WTC11 (cell line): ENCODE measurements at regions not wholly inside any gene's neighbourhood (a gene's known extent, or its start where the extent isn't known, plus 50 kb on each side); places are given as distances from the start of the nearest gene placed in this dataset.

Experiments
- ATAC-seq: fragments of 200-7000 bp; cut with Tn5 transposase; 2 replicates; pipeline ENCODE4 v1.10.0; 2021; ENCODE audit warnings: mild to moderate bottlenecking, moderate library complexity
- CTCF ChIA-PET: fragments of 300-600 bp; sonication (Branson Sonifier 250); formaldehyde crosslinking; loops from one replicate; lab custom pipeline; 2021; ENCODE audit warnings: antibody characterized with exemption; lab: Charles Lee
- POLR2A ChIA-PET: fragments of 350-600 bp; sonication (Branson Sonifier 250); formaldehyde crosslinking; loops from one replicate; lab custom pipeline; 2021; ENCODE audit warnings: antibody characterized with exemption; lab: Charles Lee
- DNase-seq: peaks from one replicate; pipeline ENCODE4 v3.0.0; 2021; ENCODE audit warnings: low spot score
- H3K27ac Mint-ChIP-seq: 2 replicates; pipeline ENCODE4 v1.8.0; 2021; ENCODE audit warnings: mixed read lengths
- H3K27me3 Mint-ChIP-seq: 2 replicates; pipeline ENCODE4 v1.8.0; 2021; ENCODE audit warnings: low read depth, mild to moderate bottlenecking, moderate library complexity, mixed read lengths
- H3K36me3 Mint-ChIP-seq: 2 replicates; pipeline ENCODE4 v1.8.0; 2021; ENCODE audit warnings: mixed read lengths
- H3K4me1 Mint-ChIP-seq: 2 replicates; pipeline ENCODE4 v1.8.0; 2022; ENCODE audit warnings: mixed read lengths
- H3K4me3 Mint-ChIP-seq: 2 replicates; pipeline ENCODE4 v1.8.0; 2021; ENCODE audit warnings: mild to moderate bottlenecking, moderate library complexity, mixed read lengths
- H3K9me3 Mint-ChIP-seq: 2 replicates; pipeline ENCODE4 v1.8.0; 2021; ENCODE audit warnings: mixed read lengths
- EMX1 ChIP-seq: fragments of 250-450 bp; sonication (Bioruptor Pico); IDR thresholded peaks from 2 replicates; pipeline ENCODE4 v1.8.0; 2021; ENCODE audit warnings: mild to moderate bottlenecking
- GABPB1 ChIP-seq: sonication (generic); formaldehyde crosslinking; IDR thresholded peaks from 2 replicates; pipeline ENCODE4 v1.8.1; 2023; ENCODE audit warnings: mild to moderate bottlenecking, missing genetic modification reagents
- JUN ChIP-seq: sonication (generic); formaldehyde crosslinking; IDR thresholded peaks from 2 replicates; pipeline ENCODE4 v1.8.0; 2023; ENCODE audit warnings: mild to moderate bottlenecking, missing genetic modification reagents
- KAT7 ChIP-seq: sonication (generic); formaldehyde crosslinking; IDR thresholded peaks from 2 replicates; pipeline ENCODE4 v1.8.1; 2023; ENCODE audit warnings: missing genetic modification reagents, mild to moderate bottlenecking, borderline replicate concordance
- MXD4 ChIP-seq: fragments of 250-450 bp; sonication (Bioruptor Pico); IDR thresholded peaks from 2 replicates; pipeline ENCODE4 v1.8.0; 2021; ENCODE audit warnings: mild to moderate bottlenecking, moderate library complexity, borderline replicate concordance
- NFATC4 ChIP-seq: fragments of 250-450 bp; sonication (Bioruptor Pico); IDR thresholded peaks from 2 replicates; pipeline ENCODE4 v1.9.0; 2021; ENCODE audit warnings: mild to moderate bottlenecking
- SMAD3 ChIP-seq: sonication (generic); formaldehyde crosslinking; IDR thresholded peaks from 2 replicates; pipeline ENCODE4 v1.8.0; 2022; ENCODE audit warnings: missing genetic modification reagents, mild to moderate bottlenecking, borderline replicate concordance
- TP53 ChIP-seq: sonication (generic); formaldehyde crosslinking; IDR thresholded peaks from 2 replicates; pipeline ENCODE4 v1.8.1; 2023; ENCODE audit warnings: mild to moderate bottlenecking, missing genetic modification reagents
- ZBTB21 ChIP-seq: sonication (generic); formaldehyde crosslinking; IDR thresholded peaks from 2 replicates; pipeline ENCODE4 v1.8.1; 2023; ENCODE audit warnings: mild to moderate bottlenecking, missing genetic modification reagents, borderline replicate concordance
- ZNF138 ChIP-seq: sonication (generic); formaldehyde crosslinking; conservative IDR thresholded peaks from 2 replicates; pipeline ENCODE4 v1.8.1; 2022; ENCODE audit warnings: mild to moderate bottlenecking, moderate library complexity, missing genetic modification reagents
- ZNF232 ChIP-seq: sonication (generic); formaldehyde crosslinking; IDR thresholded peaks from 2 replicates; pipeline ENCODE4 v1.8.0; 2022; ENCODE audit warnings: mild to moderate bottlenecking, missing genetic modification reagents
- TF ChIP-seq, protein P1 (sequence below): sonication (generic); formaldehyde crosslinking; IDR thresholded peaks from 2 replicates; pipeline ENCODE4 v1.8.1; 2022; ENCODE audit warnings: mild to moderate bottlenecking, moderate library complexity, missing genetic modification reagents
- TF ChIP-seq, protein P2 (sequence below): fragments of 200-600 bp; IDR thresholded peaks from 2 replicates; pipeline ENCODE4 v1.8.0; 2022; ENCODE audit warnings: antibody characterized with exemption
- TF ChIP-seq, protein P3 (sequence below): sonication (generic); formaldehyde crosslinking; IDR thresholded peaks from 2 replicates; pipeline ENCODE4 v1.8.0; 2023; ENCODE audit warnings: missing genetic modification reagents, mild to moderate bottlenecking, borderline replicate concordance
- TF ChIP-seq, protein P4 (sequence below): sonication (generic); formaldehyde crosslinking; IDR thresholded peaks from 2 replicates; pipeline ENCODE4 v1.8.1; 2022; ENCODE audit warnings: low read depth, mild to moderate bottlenecking, moderate library complexity, missing genetic modification reagents, borderline replicate concordance
- TF ChIP-seq, protein P5 (sequence below): sonication (generic); formaldehyde crosslinking; conservative IDR thresholded peaks from 2 replicates; pipeline ENCODE4 v1.8.1; 2023; ENCODE audit warnings: mild to moderate bottlenecking, low read depth, missing genetic modification reagents, moderate library complexity
- TF ChIP-seq, protein P6 (sequence below): sonication (generic); formaldehyde crosslinking; conservative IDR thresholded peaks from 2 replicates; pipeline ENCODE4 v1.8.1; 2022; ENCODE audit warnings: mild to moderate bottlenecking, missing genetic modification reagents
- TF ChIP-seq, protein P7 (sequence below): sonication (generic); formaldehyde crosslinking; IDR thresholded peaks from 2 replicates; pipeline ENCODE4 v1.8.0; 2022; ENCODE audit warnings: mild to moderate bottlenecking, missing genetic modification reagents
- TF ChIP-seq, protein P8 (sequence below): sonication (generic); formaldehyde crosslinking; IDR thresholded peaks from 2 replicates; pipeline ENCODE4 v1.8.1; 2022; ENCODE audit warnings: mild to moderate bottlenecking, missing genetic modification reagents, moderate library complexity, borderline replicate concordance

DNA sequence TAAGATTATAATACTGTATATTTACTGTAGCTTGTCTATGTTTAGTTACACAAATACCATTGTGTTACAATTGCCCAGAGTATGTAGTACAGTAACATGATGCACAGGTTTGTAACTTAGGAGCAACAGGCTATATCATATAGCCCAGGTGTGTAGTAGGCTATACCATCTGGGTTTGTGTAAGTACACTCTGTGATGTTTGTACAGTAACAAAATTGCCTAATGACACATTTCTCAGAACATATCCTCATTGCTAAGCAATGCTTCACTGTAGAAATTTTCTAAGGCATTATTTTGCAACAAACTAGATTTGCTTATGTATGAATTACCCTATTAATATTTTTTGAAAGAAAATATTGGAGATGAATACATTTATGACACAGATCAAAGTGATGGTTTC is 1390.9 kb downstream of the C4orf33 start (continued):
- TF ChIP-seq, protein P1, sequence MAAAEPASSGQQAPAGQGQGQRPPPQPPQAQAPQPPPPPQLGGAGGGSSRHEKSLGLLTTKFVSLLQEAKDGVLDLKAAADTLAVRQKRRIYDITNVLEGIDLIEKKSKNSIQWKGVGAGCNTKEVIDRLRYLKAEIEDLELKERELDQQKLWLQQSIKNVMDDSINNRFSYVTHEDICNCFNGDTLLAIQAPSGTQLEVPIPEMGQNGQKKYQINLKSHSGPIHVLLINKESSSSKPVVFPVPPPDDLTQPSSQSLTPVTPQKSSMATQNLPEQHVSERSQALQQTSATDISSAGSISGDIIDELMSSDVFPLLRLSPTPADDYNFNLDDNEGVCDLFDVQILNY = no peak
- TF ChIP-seq, protein P2, sequence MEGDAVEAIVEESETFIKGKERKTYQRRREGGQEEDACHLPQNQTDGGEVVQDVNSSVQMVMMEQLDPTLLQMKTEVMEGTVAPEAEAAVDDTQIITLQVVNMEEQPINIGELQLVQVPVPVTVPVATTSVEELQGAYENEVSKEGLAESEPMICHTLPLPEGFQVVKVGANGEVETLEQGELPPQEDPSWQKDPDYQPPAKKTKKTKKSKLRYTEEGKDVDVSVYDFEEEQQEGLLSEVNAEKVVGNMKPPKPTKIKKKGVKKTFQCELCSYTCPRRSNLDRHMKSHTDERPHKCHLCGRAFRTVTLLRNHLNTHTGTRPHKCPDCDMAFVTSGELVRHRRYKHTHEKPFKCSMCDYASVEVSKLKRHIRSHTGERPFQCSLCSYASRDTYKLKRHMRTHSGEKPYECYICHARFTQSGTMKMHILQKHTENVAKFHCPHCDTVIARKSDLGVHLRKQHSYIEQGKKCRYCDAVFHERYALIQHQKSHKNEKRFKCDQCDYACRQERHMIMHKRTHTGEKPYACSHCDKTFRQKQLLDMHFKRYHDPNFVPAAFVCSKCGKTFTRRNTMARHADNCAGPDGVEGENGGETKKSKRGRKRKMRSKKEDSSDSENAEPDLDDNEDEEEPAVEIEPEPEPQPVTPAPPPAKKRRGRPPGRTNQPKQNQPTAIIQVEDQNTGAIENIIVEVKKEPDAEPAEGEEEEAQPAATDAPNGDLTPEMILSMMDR = no peak
- no peak for TF ChIP-seq SMAD3 (CRISPR knock-in tag)
- TF ChIP-seq, protein P3, sequence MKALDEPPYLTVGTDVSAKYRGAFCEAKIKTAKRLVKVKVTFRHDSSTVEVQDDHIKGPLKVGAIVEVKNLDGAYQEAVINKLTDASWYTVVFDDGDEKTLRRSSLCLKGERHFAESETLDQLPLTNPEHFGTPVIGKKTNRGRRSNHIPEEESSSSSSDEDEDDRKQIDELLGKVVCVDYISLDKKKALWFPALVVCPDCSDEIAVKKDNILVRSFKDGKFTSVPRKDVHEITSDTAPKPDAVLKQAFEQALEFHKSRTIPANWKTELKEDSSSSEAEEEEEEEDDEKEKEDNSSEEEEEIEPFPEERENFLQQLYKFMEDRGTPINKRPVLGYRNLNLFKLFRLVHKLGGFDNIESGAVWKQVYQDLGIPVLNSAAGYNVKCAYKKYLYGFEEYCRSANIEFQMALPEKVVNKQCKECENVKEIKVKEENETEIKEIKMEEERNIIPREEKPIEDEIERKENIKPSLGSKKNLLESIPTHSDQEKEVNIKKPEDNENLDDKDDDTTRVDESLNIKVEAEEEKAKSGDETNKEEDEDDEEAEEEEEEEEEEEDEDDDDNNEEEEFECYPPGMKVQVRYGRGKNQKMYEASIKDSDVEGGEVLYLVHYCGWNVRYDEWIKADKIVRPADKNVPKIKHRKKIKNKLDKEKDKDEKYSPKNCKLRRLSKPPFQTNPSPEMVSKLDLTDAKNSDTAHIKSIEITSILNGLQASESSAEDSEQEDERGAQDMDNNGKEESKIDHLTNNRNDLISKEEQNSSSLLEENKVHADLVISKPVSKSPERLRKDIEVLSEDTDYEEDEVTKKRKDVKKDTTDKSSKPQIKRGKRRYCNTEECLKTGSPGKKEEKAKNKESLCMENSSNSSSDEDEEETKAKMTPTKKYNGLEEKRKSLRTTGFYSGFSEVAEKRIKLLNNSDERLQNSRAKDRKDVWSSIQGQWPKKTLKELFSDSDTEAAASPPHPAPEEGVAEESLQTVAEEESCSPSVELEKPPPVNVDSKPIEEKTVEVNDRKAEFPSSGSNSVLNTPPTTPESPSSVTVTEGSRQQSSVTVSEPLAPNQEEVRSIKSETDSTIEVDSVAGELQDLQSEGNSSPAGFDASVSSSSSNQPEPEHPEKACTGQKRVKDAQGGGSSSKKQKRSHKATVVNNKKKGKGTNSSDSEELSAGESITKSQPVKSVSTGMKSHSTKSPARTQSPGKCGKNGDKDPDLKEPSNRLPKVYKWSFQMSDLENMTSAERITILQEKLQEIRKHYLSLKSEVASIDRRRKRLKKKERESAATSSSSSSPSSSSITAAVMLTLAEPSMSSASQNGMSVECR = no peak

DNA sequence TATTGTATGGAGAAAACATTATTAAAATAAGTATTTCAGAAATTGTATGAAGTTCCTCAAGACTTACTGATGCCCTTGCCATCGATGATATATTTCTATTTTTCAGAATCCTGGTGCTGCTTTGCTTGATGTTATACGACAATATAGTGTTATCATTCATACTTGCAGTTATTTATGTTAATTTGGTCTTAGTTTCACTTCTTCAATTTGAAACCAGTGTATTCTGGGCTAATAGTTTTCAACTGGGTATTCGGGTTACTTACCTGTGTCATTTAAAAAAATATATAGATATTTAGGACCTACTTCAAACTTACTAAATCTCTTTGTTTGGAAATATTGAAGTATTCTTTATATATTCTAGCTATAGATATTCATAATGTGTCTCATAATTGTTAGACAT is 1414.7 kb downstream of the C4orf33 start:
- DNase-seq (no peak), ATAC-seq (no peak)
- no peak overlapping the region for H3K4me3 Mint-ChIP-seq
- no peaks in the 10 kb centered on the region for H3K27me3 Mint-ChIP-seq
- H3K9me3 Mint-ChIP-seq = peaks cover 10% of the 10 kb centered on the region
- ChIA-PET POLR2A (no interaction called here), CTCF (no interaction called here)
- no peak overlapping the region for H3K27ac Mint-ChIP-seq
- no peaks in the 10 kb centered on the region for H3K36me3 Mint-ChIP-seq
- peaks cover 7% of the 10 kb centered on the region for H3K4me1 Mint-ChIP-seq
- TF ChIP-seq ZBTB21 (no peak), NFATC4 (CRISPR knock-in tag) (no peak), TP53 (CRISPR knock-in tag) (no peak), GABPB1 (no peak), ZNF232 (CRISPR knock-in tag) (no peak), MXD4 (no peak), SMAD3 (CRISPR knock-in tag) (no peak), ZNF138 (no peak), EMX1 (CRISPR knock-in tag) (no peak), KAT7 (CRISPR knock-in tag) (no peak), JUN (CRISPR knock-in tag) (no peak)
- TF ChIP-seq, protein P4, sequence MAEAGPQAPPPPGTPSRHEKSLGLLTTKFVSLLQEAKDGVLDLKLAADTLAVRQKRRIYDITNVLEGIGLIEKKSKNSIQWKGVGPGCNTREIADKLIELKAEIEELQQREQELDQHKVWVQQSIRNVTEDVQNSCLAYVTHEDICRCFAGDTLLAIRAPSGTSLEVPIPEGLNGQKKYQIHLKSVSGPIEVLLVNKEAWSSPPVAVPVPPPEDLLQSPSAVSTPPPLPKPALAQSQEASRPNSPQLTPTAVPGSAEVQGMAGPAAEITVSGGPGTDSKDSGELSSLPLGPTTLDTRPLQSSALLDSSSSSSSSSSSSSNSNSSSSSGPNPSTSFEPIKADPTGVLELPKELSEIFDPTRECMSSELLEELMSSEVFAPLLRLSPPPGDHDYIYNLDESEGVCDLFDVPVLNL (CRISPR knock-in tag) = no peak
- TF ChIP-seq, protein P2 = no peak
- TF ChIP-seq, protein P5, sequence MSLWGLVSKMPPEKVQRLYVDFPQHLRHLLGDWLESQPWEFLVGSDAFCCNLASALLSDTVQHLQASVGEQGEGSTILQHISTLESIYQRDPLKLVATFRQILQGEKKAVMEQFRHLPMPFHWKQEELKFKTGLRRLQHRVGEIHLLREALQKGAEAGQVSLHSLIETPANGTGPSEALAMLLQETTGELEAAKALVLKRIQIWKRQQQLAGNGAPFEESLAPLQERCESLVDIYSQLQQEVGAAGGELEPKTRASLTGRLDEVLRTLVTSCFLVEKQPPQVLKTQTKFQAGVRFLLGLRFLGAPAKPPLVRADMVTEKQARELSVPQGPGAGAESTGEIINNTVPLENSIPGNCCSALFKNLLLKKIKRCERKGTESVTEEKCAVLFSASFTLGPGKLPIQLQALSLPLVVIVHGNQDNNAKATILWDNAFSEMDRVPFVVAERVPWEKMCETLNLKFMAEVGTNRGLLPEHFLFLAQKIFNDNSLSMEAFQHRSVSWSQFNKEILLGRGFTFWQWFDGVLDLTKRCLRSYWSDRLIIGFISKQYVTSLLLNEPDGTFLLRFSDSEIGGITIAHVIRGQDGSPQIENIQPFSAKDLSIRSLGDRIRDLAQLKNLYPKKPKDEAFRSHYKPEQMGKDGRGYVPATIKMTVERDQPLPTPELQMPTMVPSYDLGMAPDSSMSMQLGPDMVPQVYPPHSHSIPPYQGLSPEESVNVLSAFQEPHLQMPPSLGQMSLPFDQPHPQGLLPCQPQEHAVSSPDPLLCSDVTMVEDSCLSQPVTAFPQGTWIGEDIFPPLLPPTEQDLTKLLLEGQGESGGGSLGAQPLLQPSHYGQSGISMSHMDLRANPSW (CRISPR knock-in tag) = no peak
- TF ChIP-seq, protein P6, sequence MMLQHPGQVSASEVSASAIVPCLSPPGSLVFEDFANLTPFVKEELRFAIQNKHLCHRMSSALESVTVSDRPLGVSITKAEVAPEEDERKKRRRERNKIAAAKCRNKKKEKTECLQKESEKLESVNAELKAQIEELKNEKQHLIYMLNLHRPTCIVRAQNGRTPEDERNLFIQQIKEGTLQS = no peak
- TF ChIP-seq, protein P7, sequence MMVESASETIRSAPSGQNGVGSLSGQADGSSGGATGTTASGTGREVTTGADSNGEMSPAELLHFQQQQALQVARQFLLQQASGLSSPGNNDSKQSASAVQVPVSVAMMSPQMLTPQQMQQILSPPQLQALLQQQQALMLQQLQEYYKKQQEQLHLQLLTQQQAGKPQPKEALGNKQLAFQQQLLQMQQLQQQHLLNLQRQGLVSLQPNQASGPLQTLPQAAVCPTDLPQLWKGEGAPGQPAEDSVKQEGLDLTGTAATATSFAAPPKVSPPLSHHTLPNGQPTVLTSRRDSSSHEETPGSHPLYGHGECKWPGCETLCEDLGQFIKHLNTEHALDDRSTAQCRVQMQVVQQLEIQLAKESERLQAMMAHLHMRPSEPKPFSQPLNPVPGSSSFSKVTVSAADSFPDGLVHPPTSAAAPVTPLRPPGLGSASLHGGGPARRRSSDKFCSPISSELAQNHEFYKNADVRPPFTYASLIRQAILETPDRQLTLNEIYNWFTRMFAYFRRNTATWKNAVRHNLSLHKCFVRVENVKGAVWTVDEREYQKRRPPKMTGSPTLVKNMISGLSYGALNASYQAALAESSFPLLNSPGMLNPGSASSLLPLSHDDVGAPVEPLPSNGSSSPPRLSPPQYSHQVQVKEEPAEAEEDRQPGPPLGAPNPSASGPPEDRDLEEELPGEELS = no peak
- TF ChIP-seq, protein P8, sequence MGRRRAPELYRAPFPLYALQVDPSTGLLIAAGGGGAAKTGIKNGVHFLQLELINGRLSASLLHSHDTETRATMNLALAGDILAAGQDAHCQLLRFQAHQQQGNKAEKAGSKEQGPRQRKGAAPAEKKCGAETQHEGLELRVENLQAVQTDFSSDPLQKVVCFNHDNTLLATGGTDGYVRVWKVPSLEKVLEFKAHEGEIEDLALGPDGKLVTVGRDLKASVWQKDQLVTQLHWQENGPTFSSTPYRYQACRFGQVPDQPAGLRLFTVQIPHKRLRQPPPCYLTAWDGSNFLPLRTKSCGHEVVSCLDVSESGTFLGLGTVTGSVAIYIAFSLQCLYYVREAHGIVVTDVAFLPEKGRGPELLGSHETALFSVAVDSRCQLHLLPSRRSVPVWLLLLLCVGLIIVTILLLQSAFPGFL (CRISPR knock-in tag) = no peak
